Liver (tissue), 3 donors: ENCODE measurements at regions not wholly inside any gene's neighbourhood (a gene's known extent, or its start where the extent isn't known, plus 50 kb on each side); places are given as distances from the start of the nearest gene placed in this dataset.

Source experiments
- CTCF ChIP-seq: fragments of 150-350 bp; IDR thresholded peaks from 2 replicates; pipeline ENCODE4 v1.5.1; 2017; ENCODE audit warnings: improper control_type of control experiment, low read depth, low read length; ENCODE audit not compliant: missing input control
- RAD21 ChIP-seq, 2 donors: IDR thresholded peaks; 2 replicates each; pipeline ENCODE4 v1.6.1; 2016; ENCODE audit warnings: antibody characterized with exemption in 2 of 2, mild to moderate bottlenecking in 2 of 2
- donor health status: healthy.
- donor health status: healthy.

DNA sequence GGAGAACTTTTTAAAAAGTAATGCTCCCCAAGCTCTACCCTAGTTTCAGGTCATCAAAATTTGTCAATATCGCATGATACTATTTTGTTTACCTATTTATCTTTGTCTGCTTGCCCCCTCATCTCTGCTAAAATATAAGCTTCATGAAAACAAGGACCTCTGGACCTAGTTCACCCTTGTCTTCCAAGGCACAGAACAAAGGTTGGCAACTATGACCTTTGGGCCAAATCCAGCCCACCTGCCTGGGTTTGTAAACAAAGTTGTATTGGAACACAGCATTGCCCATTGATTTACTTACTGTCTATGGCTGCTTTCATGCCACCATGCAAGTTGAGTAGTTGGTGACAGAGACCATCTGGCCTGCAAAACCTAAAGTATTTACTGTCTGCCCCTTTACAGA lies 462.2 kb upstream of the SUCLG2 start:
- TF ChIP-seq RAD21 (IDR thresholded peaks at IDR 0.05), result no peak
- TF ChIP-seq CTCF, result no peak
